Stimulated activated CD4-positive, alpha-beta T cell treated with anti-CD3 and anti-CD28 coated beads, Interleukin-1b, Interleukin-23, amount 100 ng/mL, for 48 hours (primary cell): ENCODE measurements at regions not wholly inside any gene's neighbourhood (a gene's known extent, or its start where the extent isn't known, plus 50 kb on each side); places are given as distances from the start of the nearest gene placed in this dataset.

Source experiments
- DNase-seq: peaks from one replicate; pipeline ENCODE4 v3.0.0-alpha.2; 2020

DNA sequence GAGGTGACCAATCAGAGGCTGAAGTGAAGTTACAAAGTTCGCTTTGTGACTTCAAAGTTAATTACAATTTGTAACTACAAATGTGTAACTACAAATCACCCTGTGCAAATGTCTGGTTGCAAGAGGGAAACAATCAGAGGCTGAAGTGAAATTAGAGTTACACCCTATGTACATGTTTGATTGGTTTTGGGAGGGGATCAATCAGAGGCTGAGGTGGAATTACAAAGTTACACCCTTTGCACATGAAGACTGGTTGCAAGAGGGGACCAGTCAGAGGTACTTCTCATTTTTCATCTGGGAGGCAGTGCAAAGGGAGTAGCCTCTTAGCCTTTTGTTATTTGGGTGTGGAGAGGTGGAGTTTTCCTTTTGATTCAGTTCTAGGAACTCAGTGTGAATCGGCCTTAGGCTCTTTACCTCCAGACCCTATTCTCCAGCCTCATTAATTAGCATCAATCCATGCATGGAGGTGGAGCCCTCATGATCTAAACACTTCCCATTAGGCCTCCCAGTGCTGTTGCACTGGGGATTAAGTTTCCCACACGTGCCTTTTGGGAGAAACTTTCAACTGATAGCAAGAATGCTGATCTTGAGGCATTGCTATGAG, 291.3 kb upstream of the MTNR1B start:
- no peak for DNase-seq

DNA sequence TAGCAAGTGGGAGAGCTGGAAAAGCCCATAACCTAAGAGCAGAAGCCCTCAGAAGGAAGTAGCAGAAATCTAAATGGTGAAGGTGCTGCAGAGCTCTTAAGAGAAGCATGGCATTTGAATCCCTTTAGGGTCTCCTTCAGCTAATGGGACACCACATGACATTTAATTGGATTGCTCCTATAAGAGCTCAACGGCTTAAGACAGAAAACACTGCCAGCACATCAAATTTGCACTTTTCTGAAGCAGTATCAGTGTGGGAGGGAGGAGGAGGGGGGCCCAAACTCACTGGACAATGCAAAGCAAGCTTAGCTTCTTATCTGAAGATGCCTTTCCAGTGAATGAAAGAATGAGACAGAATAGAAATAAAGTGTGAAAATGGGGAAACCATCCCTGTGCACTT, 287.9 kb upstream of the MTNR1B start:
- no peak for DNase-seq

DNA sequence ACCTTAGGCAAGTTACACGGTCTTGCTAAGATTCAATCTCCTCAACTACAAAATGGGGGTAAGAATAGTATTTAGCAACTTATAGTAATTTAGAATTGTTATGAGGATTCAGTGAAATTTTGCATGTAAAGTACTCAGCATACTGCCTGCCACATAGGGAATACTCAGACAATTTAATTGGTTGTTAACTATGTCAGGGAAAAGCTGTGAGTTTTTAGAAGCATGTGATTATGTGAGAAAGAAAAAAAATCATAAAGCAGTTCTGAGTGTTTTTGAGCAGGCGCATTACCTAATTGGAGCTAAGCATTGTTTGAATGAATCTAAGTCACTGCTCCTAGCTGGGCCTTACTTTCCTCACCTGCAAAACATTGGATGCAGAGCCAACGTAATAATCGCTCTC, 287.3 kb upstream of the MTNR1B start:
- no peak for DNase-seq

DNA sequence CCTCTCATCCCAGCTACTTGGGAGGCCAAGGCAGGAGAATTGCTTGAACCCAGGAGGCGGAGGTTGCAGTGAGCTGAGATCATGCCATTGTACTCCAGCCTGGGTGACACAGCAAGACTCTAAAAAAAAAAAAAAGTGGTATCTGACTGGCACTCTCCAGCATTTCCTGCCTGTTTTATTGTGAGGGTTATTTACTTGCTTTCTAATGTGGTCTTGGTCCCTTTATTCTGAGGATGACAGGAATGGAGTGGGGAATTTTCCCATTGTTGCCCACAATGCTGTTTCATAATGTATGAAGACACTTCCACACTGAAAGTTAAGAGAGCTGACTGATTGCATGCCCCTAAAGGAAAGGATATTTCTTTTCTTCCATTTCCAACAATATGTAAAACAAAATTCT, 286.5 kb upstream of the MTNR1B start:
- DNase-seq = no peak

DNA sequence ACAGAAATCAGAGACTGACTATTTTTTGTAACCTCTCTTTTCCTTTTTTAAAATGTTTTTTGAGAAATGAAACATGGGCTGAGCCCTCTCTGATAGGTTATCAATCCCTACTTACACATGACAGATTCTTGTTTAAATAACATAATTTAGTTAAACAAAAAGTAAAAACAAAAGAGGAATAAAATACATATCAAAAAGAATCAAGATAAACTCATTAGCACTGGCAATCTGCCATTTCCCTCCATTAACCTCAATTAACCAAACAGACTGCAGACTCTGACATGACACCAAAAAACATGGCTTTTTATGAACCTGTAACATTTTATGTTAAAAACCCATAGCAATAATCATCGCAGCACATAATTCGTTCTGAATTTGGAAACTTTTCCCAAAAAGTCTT, 284.4 kb upstream of the MTNR1B start:
- no peak for DNase-seq

DNA sequence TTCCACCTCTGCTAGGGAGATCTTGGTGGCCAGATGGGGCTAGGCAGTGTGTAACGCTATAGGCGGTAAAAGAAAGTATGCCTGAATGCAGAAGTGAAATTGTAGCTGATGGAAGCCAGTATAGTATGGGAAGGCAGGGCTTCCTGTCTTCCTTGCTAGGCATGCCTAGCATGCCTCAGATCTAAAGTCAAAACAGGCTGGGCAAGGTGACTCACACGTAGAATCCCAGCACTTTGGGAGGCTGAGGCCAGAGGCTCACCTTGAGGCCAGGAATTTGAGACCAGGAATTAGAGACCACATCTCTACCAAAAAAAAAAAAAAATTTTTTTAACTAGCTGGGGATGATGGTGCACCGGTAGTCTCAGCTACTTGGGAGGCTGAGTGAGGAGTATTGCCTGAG, 281.7 kb upstream of the MTNR1B start:
- DNase-seq = no peak

DNA sequence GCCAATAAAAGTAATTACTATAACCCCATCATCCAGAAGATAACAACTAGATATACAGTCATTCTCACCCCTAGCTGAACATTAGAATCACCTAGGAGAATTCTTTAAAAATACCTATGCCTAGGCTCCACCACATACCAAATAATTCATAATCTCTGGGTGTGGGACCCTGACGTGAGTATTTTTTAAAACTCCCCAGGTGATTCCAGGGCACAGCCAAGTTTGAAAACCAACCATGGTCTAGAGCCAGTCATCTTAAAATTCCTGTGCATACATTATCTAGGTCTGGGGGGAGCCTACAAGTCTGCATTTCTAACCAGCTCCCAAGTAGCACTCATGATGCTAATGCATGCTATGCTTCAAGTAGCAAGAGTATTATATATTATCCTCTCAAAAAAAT, 281.0 kb upstream of the MTNR1B start:
- no peak for DNase-seq

DNA sequence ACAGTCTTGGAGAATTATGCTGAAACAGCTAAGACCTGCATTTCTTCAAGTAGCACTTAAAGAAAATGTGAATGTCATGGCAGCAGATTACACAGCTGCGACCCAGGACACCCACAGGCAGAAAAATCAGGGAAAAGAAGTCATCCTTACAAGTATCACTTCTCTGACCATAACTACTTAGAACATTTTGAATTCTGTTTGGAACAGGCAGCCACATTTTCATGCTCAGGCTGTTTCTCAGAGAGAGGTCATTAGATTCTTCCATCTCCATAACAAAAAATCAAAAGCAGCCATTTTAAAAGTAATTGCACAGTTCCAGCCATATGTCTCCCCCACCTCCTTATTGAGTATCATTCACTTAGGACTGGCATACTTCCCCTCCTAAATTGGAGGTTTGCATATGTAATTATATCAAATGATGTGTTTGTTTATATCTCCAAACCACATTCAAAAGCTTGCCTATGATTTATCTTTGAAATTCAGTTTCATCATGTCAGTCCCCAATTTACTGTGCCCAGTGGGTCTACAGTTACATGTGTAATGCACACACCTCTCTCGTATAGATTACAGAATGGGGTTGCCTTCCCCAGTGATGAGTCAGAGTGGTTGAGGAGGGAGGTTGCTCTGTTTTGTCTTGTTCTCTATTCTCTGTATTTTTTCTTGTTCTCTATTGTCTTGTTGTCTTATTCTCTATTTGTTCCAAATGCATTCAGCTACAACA, 276.5 kb upstream of the MTNR1B start:
- no peak for DNase-seq

DNA sequence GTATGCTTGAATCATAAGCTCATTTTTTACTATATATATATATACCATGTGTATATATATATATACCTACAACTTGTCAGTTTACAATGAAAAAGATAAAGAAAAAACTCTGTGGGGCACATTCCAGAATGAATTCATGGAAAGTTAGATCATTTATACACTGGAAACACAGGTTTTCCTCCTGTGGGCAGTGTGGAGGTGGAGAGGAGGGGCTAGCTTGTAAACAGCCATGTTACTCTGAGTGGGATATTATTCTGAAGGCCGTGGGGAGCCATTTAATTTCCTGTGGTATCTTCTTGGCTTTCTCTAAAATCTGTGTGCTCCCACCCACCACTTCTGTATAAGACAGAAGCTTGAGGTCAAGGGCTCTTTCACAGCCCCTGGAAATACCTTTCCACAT, 273.4 kb upstream of the MTNR1B start:
- no peak for DNase-seq

DNA sequence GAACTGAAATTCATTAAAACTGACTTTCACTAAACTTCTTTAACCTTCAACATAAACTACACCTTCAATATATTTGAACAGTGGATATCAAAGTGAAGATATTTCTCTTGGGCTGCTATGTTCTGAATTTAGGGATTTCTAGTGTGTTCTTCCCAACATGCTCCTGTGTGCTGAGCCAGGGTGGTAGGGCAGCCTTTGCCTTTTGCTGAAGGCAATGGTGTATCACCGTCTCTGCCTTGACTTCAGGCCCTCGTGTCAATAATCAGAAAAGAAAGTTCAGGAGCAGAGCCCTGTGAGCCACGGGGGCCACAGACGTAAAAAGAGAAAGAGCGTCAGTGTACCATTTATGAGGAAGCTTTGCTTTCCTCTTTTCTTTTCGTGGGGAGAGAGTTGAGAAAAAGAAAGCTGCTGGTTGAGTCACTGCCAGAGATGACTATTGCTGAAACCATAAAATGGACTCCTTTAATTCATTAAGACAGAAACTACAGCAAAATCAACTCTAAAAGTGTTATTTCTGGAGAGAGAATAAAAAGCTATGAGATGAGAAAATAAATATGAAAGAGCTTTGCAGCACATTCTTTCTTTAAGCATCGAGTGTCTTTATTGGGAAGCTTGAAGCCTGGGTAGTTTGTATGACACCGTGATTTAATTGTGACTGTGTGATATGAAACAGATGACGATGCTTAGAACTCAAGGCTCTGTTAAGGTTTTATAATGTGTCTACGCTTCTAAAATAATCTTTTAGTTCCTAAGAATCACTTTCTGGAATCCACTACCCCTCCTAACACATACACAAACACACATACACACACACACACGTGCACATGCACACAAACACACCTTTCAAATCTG, 271.8 kb upstream of the MTNR1B start:
- DNase-seq = no peak

DNA sequence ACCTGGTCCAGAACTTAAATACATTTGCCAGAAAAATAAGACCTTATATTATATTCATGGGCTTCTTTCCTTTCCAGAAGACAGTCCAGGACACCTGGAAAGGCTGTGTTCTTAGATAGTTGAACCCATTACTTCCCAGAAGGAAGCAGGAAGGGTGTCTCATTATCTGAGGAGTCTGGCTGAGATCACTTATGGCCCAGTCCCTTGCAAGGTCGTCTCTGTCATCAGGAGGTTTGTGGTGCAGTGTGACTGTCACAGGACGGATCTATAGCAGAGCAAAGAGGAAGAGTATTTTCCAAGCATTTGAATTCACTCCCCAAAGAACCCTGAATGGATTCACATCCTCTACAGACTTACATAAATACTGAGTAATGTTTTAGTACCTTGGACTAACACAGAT, 270.7 kb upstream of the MTNR1B start:
- no peak for DNase-seq

DNA sequence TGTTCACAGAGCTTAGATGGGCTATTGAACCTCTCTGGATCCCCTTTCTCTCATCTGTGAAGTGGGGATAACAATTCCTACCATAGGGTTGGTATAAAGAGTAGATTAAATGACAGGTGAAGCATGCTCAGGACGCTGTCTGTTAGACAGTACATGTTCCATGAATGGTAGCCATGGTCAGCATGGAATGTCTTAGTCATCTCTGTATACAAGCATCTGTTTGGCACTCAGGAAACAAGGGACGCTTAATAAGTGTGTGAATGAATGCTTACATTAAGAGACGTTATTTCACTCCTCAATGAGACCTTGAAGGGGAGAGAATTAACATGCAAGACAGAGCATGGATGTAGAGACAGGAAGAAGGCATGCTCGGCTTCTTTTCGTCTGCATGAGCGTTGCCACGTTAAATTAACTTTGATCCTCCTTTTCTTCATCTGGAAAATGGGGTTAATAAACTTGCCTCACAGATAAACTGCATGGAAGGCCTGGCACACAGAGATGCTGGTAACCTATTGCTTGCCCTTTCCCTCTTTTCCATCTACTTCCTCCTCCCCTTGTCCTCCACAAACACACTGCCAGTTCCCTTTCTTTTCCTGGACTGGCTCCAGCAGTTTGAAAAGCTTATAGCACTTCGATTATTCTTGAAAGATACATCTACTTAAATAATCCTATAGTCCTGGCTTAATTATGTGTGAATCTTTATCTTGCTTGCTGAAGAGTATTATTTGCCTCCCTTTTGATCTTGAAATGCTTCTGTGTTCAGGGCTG, 267.2 kb upstream of the MTNR1B start:
- no peak for DNase-seq

DNA sequence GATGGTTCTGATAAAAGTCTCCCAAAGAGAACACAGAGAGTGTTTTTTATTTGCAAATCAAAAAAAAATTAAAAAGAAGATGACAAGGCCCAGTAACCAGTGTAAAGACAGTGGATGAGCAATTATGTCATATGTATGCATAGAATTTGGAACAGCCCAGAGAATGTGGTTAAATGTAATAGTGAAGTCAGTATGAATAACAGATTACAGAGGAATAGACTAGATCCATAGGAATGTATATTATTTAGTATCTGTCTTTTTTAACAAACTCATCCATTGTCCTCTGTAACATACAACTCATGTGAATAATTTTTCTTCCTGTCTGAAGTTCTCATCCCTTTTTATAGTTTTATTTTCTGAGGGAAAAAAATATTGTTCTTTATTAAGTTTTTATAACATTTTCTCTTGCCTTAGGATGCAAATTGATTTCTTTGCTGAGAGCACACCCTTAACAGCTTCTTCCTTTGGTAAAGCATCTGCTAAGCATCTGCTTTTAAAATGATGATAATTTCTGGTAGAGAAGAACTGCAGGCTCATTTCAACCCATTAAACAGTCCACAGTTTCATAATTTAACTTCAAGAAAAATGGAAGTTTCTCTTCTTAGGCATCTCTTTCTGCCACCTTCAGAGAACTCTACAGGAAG, 266.5 kb upstream of the MTNR1B start:
- DNase-seq = no peak

DNA sequence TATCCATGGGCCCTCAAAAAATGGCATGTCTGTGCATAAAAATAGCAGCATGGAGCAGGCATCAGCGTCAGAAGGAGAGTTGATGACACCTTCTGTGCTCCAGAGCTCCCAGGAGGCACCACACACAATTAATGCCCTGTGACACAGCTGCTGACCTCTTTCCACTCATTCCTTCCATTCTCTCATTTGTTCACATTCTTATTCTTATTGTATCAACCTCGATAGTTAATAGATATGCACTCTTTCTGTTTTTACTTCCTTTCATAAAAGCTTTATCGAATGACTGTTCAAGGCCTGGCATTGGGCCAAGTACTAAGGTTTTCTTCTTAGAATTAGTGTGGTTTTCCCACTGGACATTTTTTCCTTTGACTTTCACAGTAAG, 266.0 kb upstream of the MTNR1B start:
- no peak for DNase-seq

DNA sequence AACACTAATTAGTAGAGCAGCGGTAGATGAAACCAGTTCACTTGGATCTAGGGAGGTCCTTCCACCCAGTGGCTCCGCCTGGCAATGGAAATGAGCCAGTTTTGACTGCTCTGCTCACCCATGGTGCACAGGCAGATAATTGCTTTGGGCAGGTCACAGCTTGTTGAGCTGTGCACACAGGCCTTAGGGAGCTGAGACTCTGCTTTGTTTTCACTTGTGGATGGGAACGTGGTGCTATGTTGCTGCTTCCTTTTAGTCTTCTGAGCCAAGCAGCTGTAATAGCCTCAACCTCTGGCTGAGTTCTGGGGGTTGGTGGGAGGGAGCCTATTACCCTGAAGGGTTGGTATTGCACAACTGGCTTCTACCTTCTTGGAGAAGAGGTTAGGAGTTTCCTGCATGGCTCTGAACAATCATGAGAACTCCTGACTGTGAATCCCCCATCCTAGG, 262.3 kb upstream of the MTNR1B start:
- no peak for DNase-seq

DNA sequence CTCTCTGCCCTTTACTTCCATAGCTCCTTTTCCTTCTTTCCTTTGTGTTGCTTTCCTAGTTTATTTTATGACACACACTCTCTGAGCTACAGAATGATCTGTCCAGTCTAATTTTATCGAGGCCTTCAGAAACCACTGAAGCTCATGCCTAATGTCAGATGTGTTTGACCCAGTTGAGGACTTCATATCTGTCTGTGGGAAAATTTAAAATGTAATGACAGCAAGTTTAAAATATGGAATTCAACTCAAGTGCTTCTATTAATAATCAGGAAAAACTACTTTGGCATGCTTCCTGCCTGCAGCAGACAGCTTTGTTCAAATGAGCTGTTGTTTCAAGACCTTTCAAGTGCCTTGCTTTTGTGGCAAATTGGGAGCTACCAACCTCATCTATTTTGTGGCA, 261.8 kb upstream of the MTNR1B start:
- DNase-seq = no peak

DNA sequence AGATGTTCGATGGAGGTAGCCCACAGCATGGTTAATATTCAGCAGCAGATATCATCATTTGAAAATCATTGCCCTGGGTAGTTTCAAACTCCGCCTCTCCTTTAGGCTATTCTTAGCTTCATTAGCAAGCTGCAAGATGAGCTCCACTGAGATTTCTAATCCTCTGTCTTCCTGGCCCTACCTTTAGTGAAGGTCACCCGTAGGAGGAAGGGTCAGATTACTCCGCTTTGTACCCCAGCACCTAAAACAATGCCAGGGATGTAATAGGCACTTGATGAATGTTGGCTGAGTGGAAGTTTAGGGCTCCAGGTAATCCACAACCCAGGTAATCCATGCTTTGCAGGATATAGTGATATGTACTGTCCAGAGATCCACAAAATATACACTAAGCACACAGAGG, 260.1 kb upstream of the MTNR1B start:
- DNase-seq = no peak

DNA sequence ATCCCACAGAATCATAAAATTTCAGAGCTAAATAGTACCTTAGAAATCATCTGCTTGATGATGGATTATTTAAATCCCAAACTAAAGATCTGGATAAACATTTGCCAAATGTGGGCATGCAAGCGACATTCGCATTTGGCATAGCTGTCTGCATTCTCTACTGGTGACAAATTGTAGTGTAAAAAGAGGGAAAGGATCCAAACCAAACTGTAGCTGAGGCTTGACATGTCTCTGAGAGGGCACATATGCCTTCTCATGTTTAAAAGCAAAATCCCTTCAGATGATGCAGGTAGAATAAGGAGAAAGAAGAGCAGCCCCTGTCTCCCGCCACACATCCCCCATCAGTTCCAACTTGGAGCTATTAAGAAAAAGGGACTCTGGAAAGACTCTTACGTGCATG, 257.5 kb upstream of the MTNR1B start:
- no peak for DNase-seq

DNA sequence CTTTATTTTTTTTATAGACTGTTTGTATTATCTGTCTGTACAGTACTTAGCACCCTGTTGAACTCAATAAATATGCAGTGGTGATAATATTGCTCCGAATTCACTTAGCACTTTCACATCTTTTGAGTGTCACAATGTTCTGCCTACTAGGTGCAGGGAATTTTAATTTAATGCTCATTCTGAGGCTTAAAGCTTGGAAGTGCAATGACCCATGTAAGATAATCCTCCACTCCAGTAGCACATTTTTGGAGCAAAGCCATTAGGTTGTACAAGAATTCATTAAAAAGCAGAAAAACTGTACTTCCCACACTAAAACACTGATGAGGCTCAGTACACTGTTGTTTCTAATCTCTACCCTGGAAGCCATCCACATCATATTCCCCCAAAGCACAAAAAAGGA, 255.3 kb upstream of the MTNR1B start:
- no peak for DNase-seq

DNA sequence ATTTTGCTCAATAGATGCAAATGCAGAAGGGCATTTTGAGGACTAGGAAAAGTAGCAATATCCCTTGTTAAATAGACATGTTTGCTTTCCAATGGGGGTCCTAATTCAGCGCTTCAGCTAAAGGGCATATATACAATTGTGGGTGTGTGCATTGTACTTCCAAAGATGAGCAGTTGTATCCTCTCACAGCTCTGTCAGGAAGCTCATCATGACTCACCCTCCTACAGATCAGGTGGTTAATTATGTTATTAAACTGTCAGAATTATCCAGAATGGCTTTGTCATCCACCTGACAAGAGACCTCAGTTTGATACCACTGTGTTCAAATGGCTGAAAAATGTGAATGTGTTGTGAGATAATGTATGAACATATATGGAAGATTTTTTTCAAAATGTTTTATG, 252.2 kb upstream of the MTNR1B start:
- DNase-seq = no peak

DNA sequence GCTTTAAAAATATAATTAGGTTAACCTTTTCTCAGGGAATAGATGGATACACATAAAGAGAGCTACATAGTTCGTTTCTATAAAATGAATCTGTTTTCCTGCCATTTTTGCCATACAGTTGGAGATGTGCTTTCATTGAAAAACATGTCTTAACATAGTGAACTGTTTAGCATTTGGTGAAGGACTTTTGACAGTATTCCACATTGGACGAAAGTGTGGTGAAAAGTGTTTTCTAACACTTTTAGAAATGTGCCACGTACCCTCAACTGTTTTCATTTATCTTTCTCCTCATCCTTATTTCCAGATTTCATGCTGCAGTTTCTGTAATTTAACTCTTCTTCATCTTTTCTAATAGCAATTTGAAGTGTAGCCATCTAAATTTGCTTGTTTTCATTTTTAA, 249.1 kb upstream of the MTNR1B start:
- no peak for DNase-seq

DNA sequence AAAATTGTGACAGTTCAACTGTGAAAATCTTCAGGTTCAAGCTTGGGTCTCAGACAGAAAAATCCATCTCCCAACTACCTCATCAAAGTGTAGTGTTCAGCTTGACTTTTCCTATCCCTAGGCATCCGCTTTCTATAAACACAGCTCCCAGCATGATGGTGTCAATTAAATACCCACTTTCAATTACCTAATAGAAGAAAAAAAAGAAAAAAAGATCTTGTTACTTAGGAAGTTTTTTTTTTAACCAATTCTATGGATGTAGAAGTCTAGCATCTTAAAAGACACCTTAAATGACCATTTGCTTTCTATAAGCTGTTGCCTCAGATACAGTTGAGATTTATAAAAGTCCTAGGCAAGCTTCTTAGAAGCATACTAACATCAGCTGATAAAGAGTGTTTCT, 244.1 kb upstream of the MTNR1B start:
- DNase-seq = no peak

DNA sequence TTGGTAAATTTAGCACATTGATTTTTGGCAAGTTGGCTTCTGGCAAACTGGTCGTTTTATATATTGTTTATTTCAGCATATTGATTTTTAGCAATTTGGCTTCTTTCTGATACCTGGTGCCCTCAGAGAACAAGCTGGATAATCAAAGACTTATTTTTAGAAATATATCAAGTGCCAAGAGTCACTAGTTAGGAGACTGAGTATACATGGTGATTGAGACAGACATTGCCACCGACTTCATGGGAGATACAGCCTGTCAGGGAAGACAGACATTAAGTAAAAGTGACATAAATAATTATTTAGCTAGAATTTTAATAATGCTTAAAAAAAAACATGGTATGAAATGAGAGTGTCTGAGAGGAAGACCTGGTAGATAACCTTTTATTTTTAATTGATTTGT, 242.3 kb upstream of the MTNR1B start:
- DNase-seq = no peak
